Mesendoderm (in vitro differentiated cells): ENCODE measurements at regions not wholly inside any gene's neighbourhood (a gene's known extent, or its start where the extent isn't known, plus 50 kb on each side); places are given as distances from the start of the nearest gene placed in this dataset.

ENCODE experiments used
- DNase-seq: peaks from one replicate; pipeline ENCODE4 v3.0.0; 2013
- H2AK5ac ChIP-seq: 2 replicates; pipeline ENCODE4 v1.6.1; 2013; ENCODE audit warnings: low read length, inconsistent platforms
- H2BK120ac ChIP-seq: 2 replicates; pipeline ENCODE4 v1.6.1; 2013; ENCODE audit warnings: low read depth, mild to moderate bottlenecking, low read length, moderate library complexity, mixed read lengths
- H2BK15ac ChIP-seq: replicated peaks from 2 replicates; pipeline ENCODE4 v1.6.1; 2013; ENCODE audit warnings: low read depth, mild to moderate bottlenecking, moderate library complexity
- H2BK5ac ChIP-seq: 2 replicates; pipeline ENCODE4 v1.6.1; 2013; ENCODE audit warnings: low read length, inconsistent platforms
- H3K18ac ChIP-seq: 2 replicates; pipeline ENCODE4 v1.6.1; 2013; ENCODE audit warnings: mild to moderate bottlenecking, low read length, mixed read lengths
- H3K23ac ChIP-seq: one replicate; pipeline ENCODE4 v1.6.1; 2013; ENCODE audit warnings: low read length
- H3K27ac ChIP-seq: 2 replicates; pipeline ENCODE4 v1.5.1; 2013; ENCODE audit warnings: low read depth, mild to moderate bottlenecking, inconsistent platforms, low read length, moderate library complexity
- H3K27me3 ChIP-seq: 2 replicates; pipeline ENCODE4 v1.6.1; 2013; ENCODE audit warnings: low read length, control low read depth, mild to moderate bottlenecking, inconsistent platforms; ENCODE audit not compliant: insufficient read depth, poor library complexity
- H3K36me3 ChIP-seq: 2 replicates; pipeline ENCODE4 v1.6.1; 2013; ENCODE audit warnings: low read length, inconsistent platforms; ENCODE audit not compliant: control insufficient read depth, insufficient read depth
- H3K4ac ChIP-seq: one replicate; pipeline ENCODE4 v1.6.1; 2013; ENCODE audit warnings: low read depth, mild to moderate bottlenecking, low read length, moderate library complexity
- H3K4me1 ChIP-seq: 2 replicates; pipeline ENCODE4 v1.6.1; 2013; ENCODE audit warnings: low read depth, low read length, inconsistent platforms; ENCODE audit not compliant: control insufficient read depth
- H3K4me2 ChIP-seq: 2 replicates; pipeline ENCODE4 v1.6.1; 2013; ENCODE audit warnings: low read length
- H3K4me3 ChIP-seq: 2 replicates; pipeline ENCODE4 v1.5.1; 2013; ENCODE audit warnings: mild to moderate bottlenecking, low read length
- H3K56ac ChIP-seq: one replicate; pipeline ENCODE4 v1.6.1; 2013; ENCODE audit warnings: low read length
- H3K79me1 ChIP-seq: 2 replicates; pipeline ENCODE4 v1.6.1; 2013; ENCODE audit warnings: low read length, inconsistent platforms
- H3K79me2 ChIP-seq: 2 replicates; pipeline ENCODE4 v1.6.1; 2013; ENCODE audit warnings: mild to moderate bottlenecking, low read length; ENCODE audit not compliant: control insufficient read depth, insufficient read depth
- H3K9ac ChIP-seq: 2 replicates; pipeline ENCODE4 v1.6.1; 2013; ENCODE audit warnings: low read length, inconsistent platforms
- H4K5ac ChIP-seq: one replicate; pipeline ENCODE4 v1.6.1; 2013; ENCODE audit warnings: low read length
- H4K8ac ChIP-seq: one replicate; pipeline ENCODE4 v1.6.1; 2013; ENCODE audit warnings: low read depth, mild to moderate bottlenecking, control low read depth, low read length, moderate library complexity
- WGBS: extraction: QIAGEN DNeasy Blood & Tissue Kit; methylation state at CpG from one replicate; pipeline ENCODE4 v1.1.7; 2013; ENCODE audit warnings: low lambda C conversion rate, missing lambda C conversion rate; ENCODE audit not compliant: insufficient coverage; ENCODE audit errors: extremely low coverage; 5-methylcytosine and 5-hydroxymethylcytosine counted together

DNA sequence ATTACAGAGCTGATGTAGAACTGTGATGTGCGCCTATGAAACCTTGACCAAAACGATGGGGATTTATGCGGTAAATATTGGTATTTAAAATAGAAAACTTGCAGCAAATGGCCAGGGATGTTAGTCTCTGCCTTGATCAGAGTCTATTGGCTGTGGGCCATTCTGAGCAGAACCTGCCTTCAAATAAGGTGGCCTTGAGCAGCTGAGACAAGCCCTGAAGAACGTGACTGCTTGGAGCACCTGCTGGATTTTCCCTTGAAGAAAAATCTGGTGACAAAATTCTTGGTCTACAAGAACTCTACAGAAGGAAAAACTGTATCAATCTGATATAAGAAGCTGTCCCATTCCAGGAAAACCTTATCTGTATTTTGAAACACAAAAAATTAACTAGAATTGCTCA, 820.1 kb upstream of the EPHA6 start:
- Histone ChIP-seq H2AK5ac (no peak overlapping the region), H2BK120ac (no peak overlapping the region), H3K56ac (no peak overlapping the region), H3K4me2 (no peak overlapping the region), H4K5ac (no peak overlapping the region), H3K4me3 (no peak overlapping the region), H2BK5ac (no peak overlapping the region), H3K27ac (no peak overlapping the region), H3K23ac (no peak overlapping the region), H3K18ac (no peak overlapping the region), H3K79me2 (no peaks in the 10 kb centered on the region), H3K4ac (no peak overlapping the region), H3K9ac (no peak overlapping the region), H2BK15ac (no peak overlapping the region), H3K79me1 (no peaks in the 10 kb centered on the region), H3K27me3 (no peaks in the 10 kb centered on the region), H3K4me1 (no peaks in the 10 kb centered on the region), H4K8ac (no peak overlapping the region), H3K36me3 (no peaks in the 10 kb centered on the region)
- WGBS: no CpG with 5 or more reads among the region's 4 CpGs
- no peak for DNase-seq

DNA sequence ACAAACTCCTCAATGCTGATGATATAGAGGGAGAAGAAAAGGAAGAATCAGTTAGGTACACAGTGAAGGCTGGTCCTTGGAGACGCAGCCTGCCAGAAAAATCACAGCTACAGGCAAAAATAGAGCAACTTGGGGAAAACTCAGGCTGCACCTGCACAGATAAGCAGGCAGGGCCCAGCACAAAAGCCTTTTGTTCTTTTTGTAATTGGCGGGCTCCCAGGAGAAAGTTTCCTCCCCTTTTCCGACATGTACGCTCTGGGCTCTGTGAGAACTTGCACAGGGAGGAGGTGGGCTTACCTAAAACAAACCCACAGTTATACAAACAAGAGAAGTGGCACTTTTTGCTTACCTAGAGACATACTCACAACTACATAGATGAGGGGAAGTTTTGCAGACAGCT, 813.4 kb upstream of the EPHA6 start:
- Histone ChIP-seq H3K4me2 (no peak overlapping the region), H3K23ac (no peak overlapping the region), H3K4ac (no peak overlapping the region), H3K27me3 (no peaks in the 10 kb centered on the region), H2BK15ac (no peak overlapping the region), H2BK120ac (no peak overlapping the region), H4K5ac (no peak overlapping the region), H2AK5ac (no peak overlapping the region), H3K56ac (no peak overlapping the region), H3K9ac (no peak overlapping the region), H3K4me1 (no peaks in the 10 kb centered on the region), H4K8ac (no peak overlapping the region), H3K79me2 (no peaks in the 10 kb centered on the region), H3K79me1 (no peaks in the 10 kb centered on the region), H3K27ac (no peak overlapping the region), H3K18ac (no peak overlapping the region), H2BK5ac (no peak overlapping the region), H3K36me3 (no peaks in the 10 kb centered on the region), H3K4me3 (no peak overlapping the region)
- no CpG with 5 or more reads among the region's 4 CpGs for WGBS
- no peak for DNase-seq

DNA sequence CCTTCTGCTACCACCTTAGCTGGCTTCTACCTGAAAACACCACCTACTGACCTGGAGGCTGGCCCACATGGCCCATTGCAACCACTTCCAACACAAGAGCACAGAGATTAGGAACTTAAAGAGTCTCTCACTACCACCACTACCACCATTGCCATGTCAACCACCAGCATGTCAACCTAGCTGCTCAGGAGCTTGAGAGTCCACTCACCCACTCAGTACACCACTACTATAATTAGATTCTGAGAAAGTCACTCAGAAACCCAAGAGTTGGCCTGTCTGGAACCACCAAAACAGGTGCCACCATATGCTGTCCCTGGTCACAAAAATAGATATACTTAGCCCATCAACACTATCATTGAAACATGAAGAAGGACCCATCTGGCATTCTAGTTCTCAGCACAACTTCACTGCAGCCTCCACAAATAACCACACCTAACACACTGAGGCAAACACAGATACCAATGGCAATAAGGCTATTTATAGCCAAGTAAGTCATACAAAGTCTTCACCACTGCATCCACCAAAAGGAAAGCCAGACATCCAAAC, 806.7 kb upstream of the EPHA6 start:
- no peak overlapping the region for H3K56ac ChIP-seq
- H3K4me1 ChIP-seq: no peaks in the 10 kb centered on the region
- no peak overlapping the region for H3K18ac ChIP-seq
- no peak for DNase-seq
- no peak overlapping the region for H3K9ac ChIP-seq
- H3K36me3 ChIP-seq: no peaks in the 10 kb centered on the region
- no peak overlapping the region for H4K8ac ChIP-seq
- H3K79me2 ChIP-seq: no peaks in the 10 kb centered on the region
- H2BK120ac ChIP-seq: no peak overlapping the region
- H3K4me2 ChIP-seq: no peak overlapping the region
- H4K5ac ChIP-seq: no peak overlapping the region
- H2AK5ac ChIP-seq: no peak overlapping the region
- H3K27me3 ChIP-seq: no peaks in the 10 kb centered on the region
- no peak overlapping the region for H3K23ac ChIP-seq
- no peak overlapping the region for H2BK5ac ChIP-seq
- H3K79me1 ChIP-seq: no peaks in the 10 kb centered on the region
- no peak overlapping the region for H3K4ac ChIP-seq
- H3K27ac ChIP-seq: no peak overlapping the region
- no peak overlapping the region for H3K4me3 ChIP-seq
- H2BK15ac ChIP-seq: no peak overlapping the region

DNA sequence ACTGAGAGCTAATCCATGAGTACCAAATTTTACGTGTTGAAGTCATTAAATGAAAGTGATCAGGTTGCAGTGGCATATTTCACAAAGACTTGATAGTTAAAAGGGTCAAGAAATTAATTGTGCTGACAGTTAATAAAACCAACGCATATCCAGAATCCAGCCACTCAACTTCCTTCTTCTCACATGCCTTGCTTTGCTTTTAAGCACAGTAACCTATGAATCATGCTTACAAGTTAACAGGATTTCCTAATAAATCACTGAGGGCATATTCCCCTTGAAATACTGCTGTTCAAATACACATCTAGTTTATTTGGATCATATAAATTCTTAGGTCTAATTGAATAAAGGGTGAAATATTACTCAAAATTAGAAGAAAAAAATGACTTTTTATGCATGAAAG, 801.5 kb upstream of the EPHA6 start:
- H3K18ac ChIP-seq: no peak overlapping the region
- no CpG with 5 or more reads among the region's 2 CpGs for WGBS
- no peak overlapping the region for H3K4me3 ChIP-seq

DNA sequence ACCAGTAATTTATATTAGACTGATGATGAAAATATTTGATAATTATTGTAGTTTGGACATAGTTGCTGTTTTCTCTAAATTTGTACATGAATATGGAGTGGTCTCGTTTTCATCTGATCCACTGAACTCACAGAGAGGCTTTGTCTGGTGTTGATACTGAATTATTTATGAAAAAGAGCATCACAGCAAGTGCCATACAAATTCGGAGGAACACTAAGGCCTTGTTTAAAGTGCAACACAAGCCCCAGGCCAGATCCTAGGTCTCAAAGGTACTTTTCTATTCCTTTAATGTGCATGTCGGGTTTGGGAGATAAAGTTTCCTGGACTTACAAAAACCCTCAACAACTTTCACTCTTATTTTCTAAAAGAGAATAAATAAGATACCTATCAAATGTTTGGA, 796.8 kb upstream of the EPHA6 start:
- Histone ChIP-seq H3K9ac (no peak overlapping the region), H3K56ac (no peak overlapping the region), H3K27ac (no peak overlapping the region), H3K18ac (no peak overlapping the region), H2BK15ac (no peak overlapping the region), H3K27me3 (no peaks in the 10 kb centered on the region), H3K36me3 (no peaks in the 10 kb centered on the region), H3K79me2 (no peaks in the 10 kb centered on the region), H3K4ac (no peak overlapping the region), H2BK120ac (no peak overlapping the region), H2BK5ac (no peak overlapping the region), H4K5ac (no peak overlapping the region), H3K4me1 (no peaks in the 10 kb centered on the region), H3K23ac (no peak overlapping the region), H3K79me1 (no peaks in the 10 kb centered on the region), H4K8ac (no peak overlapping the region), H3K4me3 (no peak overlapping the region), H2AK5ac (no peak overlapping the region), H3K4me2 (no peak overlapping the region)
- WGBS: no CpG with 5 or more reads among the region's 3 CpGs
- DNase-seq: no peak

More for the DNA sequence above, 801.5 kb upstream of the EPHA6 start:
- H3K79me2 ChIP-seq: no peaks in the 10 kb centered on the region
- no peak overlapping the region for H3K27ac ChIP-seq
- no peaks in the 10 kb centered on the region for H3K36me3 ChIP-seq
- DNase-seq: no peak
- H2BK15ac ChIP-seq: no peak overlapping the region
- no peak overlapping the region for H2BK5ac ChIP-seq
- no peak overlapping the region for H4K5ac ChIP-seq
- no peak overlapping the region for H4K8ac ChIP-seq
- no peak overlapping the region for H2BK120ac ChIP-seq
- no peak overlapping the region for H3K4me2 ChIP-seq
- H3K79me1 ChIP-seq: no peaks in the 10 kb centered on the region
- H3K4ac ChIP-seq: no peak overlapping the region
- no peak overlapping the region for H3K23ac ChIP-seq
- no peak overlapping the region for H3K9ac ChIP-seq
- H2AK5ac ChIP-seq: no peak overlapping the region
- no peaks in the 10 kb centered on the region for H3K27me3 ChIP-seq
- no peak overlapping the region for H3K56ac ChIP-seq
- H3K4me1 ChIP-seq: no peaks in the 10 kb centered on the region

DNA sequence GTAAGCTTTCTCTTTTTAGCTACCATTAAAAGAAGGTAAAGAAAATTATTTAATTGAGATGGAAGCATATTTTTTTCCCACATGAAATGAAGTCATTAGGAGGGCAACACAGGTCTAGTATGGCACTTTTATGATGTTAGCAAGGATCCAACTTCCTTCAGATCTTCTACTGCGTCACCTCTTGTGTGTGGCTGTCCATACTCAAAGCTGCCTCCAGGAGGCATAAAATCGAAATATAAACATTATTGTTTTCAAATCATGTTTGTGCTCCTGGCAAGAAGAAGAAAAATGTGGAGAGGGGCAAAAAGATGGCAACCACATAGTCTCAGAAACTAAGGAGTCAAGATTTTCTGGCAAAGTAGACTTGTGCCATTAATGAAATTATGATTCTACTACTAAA, 791.7 kb upstream of the EPHA6 start:
- no peak overlapping the region for H3K9ac ChIP-seq
- H2BK5ac ChIP-seq: no peak overlapping the region
- no peak overlapping the region for H2BK120ac ChIP-seq
- DNase-seq: no peak
- H3K4me2 ChIP-seq: no peak overlapping the region
- H4K8ac ChIP-seq: no peak overlapping the region
- H3K79me2 ChIP-seq: no peaks in the 10 kb centered on the region
- H2AK5ac ChIP-seq: no peak overlapping the region
- H3K36me3 ChIP-seq: no peaks in the 10 kb centered on the region
- no peak overlapping the region for H2BK15ac ChIP-seq
- no peaks in the 10 kb centered on the region for H3K27me3 ChIP-seq
- WGBS: no CpG with 5 or more reads among the region's 2 CpGs
- H3K56ac ChIP-seq: no peak overlapping the region
- no peak overlapping the region for H3K23ac ChIP-seq
- no peaks in the 10 kb centered on the region for H3K79me1 ChIP-seq
- no peaks in the 10 kb centered on the region for H3K4me1 ChIP-seq
- no peak overlapping the region for H3K4ac ChIP-seq
- H4K5ac ChIP-seq: no peak overlapping the region
- no peak overlapping the region for H3K27ac ChIP-seq
- no peak overlapping the region for H3K18ac ChIP-seq
- no peak overlapping the region for H3K4me3 ChIP-seq
